Left ventricle myocardium inferior (tissue), 1 donor: ENCODE measurements at regions not wholly inside any gene's neighbourhood (a gene's known extent, or its start where the extent isn't known, plus 50 kb on each side); places are given as distances from the start of the nearest gene placed in this dataset.
A peak's percentile ranks its signal among the peaks of the same experiment; 100 is the strongest.

ENCODE experiments used
- DNase-seq: peaks from one replicate; pipeline ENCODE4 v3.0.0-alpha.2; 2020
- H3K27ac ChIP-seq: fragments of 200-600 bp; replicated peaks from 2 replicates; pipeline ENCODE4 v1.8.0; 2021
- H3K27me3 ChIP-seq: fragments of 200-600 bp; 2 replicates; pipeline ENCODE4 v1.8.0; 2021; ENCODE audit warnings: low read depth
- H3K36me3 ChIP-seq: fragments of 200-600 bp; 2 replicates; pipeline ENCODE4 v1.8.0; 2021
- H3K4me1 ChIP-seq: fragments of 200-600 bp; 2 replicates; pipeline ENCODE4 v1.8.0; 2021
- H3K4me3 ChIP-seq: fragments of 200-600 bp; 2 replicates; pipeline ENCODE4 v1.8.0; 2021; ENCODE audit warnings: mild to moderate bottlenecking, moderate library complexity
- H3K9me3 ChIP-seq: fragments of 200-600 bp; replicated peaks from 2 replicates; pipeline ENCODE4 v1.8.0; 2021
- CTCF ChIP-seq: fragments of 200-600 bp; IDR thresholded peaks from 2 replicates; pipeline ENCODE4 v1.8.0; 2021; ENCODE audit warnings: antibody characterized with exemption, mild to moderate bottlenecking, borderline replicate concordance
- intact Hi-C: fragments of 100-400 bp; cut with micrococcal nuclease; formaldehyde crosslinking; loops from one replicate; pipeline ENCODE4 v1.11.0; 2022
- donor health status: DM: no; HTN: yes; CAD: no; lungs with severe emphysema.

- H3K4me3 ChIP-seq: no peak overlapping the region
- intact Hi-C loops: no loop called here
- H3K9me3 ChIP-seq: no peaks in the 10 kb centered on the region
- no peaks in the 10 kb centered on the region for H3K36me3 ChIP-seq
- no peak for TF ChIP-seq CTCF
- H3K27me3 ChIP-seq: no peaks in the 10 kb centered on the region
- H3K4me1 ChIP-seq: peaks cover 7% of the 10 kb centered on the region
- no peak for DNase-seq
- no peak overlapping the region for H3K27ac ChIP-seq
Measured at GRCh38 chr17:69822314-69822875, 252.6 kb upstream of the KCNJ16 start.

GRCh38 chr17:69828087-69828486 is 246.9 kb upstream of the KCNJ16 start:
- intact Hi-C loops: no loop called here
- H3K27me3 ChIP-seq: no peaks in the 10 kb centered on the region
- no peak for TF ChIP-seq CTCF
- H3K4me1 ChIP-seq: peaks cover 19% of the 10 kb centered on the region
- DNase-seq: peak; percentile 44
- H3K4me3 ChIP-seq: no peak overlapping the region
- peak overlapping the region; percentile 30 for H3K27ac ChIP-seq
- no peaks in the 10 kb centered on the region for H3K9me3 ChIP-seq
- H3K36me3 ChIP-seq: no peaks in the 10 kb centered on the region

- DNase-seq: no peak
- peaks cover 14% of the 10 kb centered on the region for H3K9me3 ChIP-seq
- intact Hi-C loops: no loop called here
- no peaks in the 10 kb centered on the region for H3K27me3 ChIP-seq
- H3K27ac ChIP-seq: no peak overlapping the region
- TF ChIP-seq CTCF: no peak
- no peaks in the 10 kb centered on the region for H3K36me3 ChIP-seq
- H3K4me1 ChIP-seq: no peaks in the 10 kb centered on the region
- H3K4me3 ChIP-seq: no peak overlapping the region
Measured at GRCh38 chr17:69834494-69834893, 240.5 kb upstream of the KCNJ16 start.

GRCh38 chr17:69851736-69852135 is 223.3 kb upstream of the KCNJ16 start:
- H3K4me3 ChIP-seq: no peak overlapping the region
- intact Hi-C loops: no loop called here
- no peak for DNase-seq
- peaks cover 2% of the 10 kb centered on the region for H3K9me3 ChIP-seq
- peaks cover 20% of the 10 kb centered on the region for H3K4me1 ChIP-seq
- no peaks in the 10 kb centered on the region for H3K36me3 ChIP-seq
- H3K27me3 ChIP-seq: no peaks in the 10 kb centered on the region
- no peak for TF ChIP-seq CTCF
- H3K27ac ChIP-seq: no peak overlapping the region

- Histone ChIP-seq H3K27ac (peak overlapping the region; percentile 29), H3K4me1 (peaks cover 20% of the 10 kb centered on the region), H3K36me3 (no peaks in the 10 kb centered on the region), H3K27me3 (no peaks in the 10 kb centered on the region), H3K4me3 (no peak overlapping the region), H3K9me3 (peaks cover 22% of the 10 kb centered on the region)
- DNase-seq: peak; percentile 15
- no peak for TF ChIP-seq CTCF
- intact Hi-C loops: no loop called here
Measured at GRCh38 chr17:69853541-69854224, 221.3 kb upstream of the KCNJ16 start.
